AG04449 (cell line): ENCODE measurements at regions not wholly inside any gene's neighbourhood (a gene's known extent, or its start where the extent isn't known, plus 50 kb on each side); places are given as distances from the start of the nearest gene placed in this dataset.

ENCODE experiments used
- CTCF ChIA-PET: fragments of 350-600 bp; formaldehyde crosslinking; extraction: SDS; loops from one replicate; lab custom pipeline; 2021; ENCODE audit warnings: antibody characterized with exemption; lab: Yijun Ruan, JAX
- POLR2A ChIA-PET: fragments of 400-600, 350-600 bp; formaldehyde crosslinking; extraction: SDS; loops from one replicate; lab custom pipeline; 2020; ENCODE audit warnings: antibody characterized with exemption, inconsistent platforms; lab: Yijun Ruan, JAX
- DNase-seq: peaks from one replicate; pipeline ENCODE4 v3.0.0-alpha.2; 2010; ENCODE audit warnings: low read depth, low spot score
- H3K4me3 ChIP-seq: 2 replicates; pipeline ENCODE4 v1.5.1; 2011; ENCODE audit warnings: low read depth, mild to moderate bottlenecking, control low read depth, low read length
- CTCF ChIP-seq: IDR thresholded peaks from one replicate; pipeline ENCODE4 v1.5.1; 2011; ENCODE audit warnings: mild to moderate bottlenecking, moderate library complexity, low read length, control low read depth, inconsistent platforms; ENCODE audit not compliant: insufficient read depth; ENCODE audit errors: missing control alignments

- no peak overlapping the region for H3K4me3 ChIP-seq
- no peak for TF ChIP-seq CTCF
- CTCF ChIA-PET: interaction anchor here (1.2 kb wide), 1 partner anchor 27 kb away, joined by 3 read pairs; no protein-coding TSS in a partner anchor
- POLR2A ChIA-PET: no interaction called here
- no peak for DNase-seq
Observed at GRCh38 chr5:167481345-167481744, 810.1 kb upstream of the WWC1 start.

GRCh38 chr5:167482555-167482954 lies 808.9 kb upstream of the WWC1 start:
- H3K4me3 ChIP-seq: no peak overlapping the region
- no peak for TF ChIP-seq CTCF
- DNase-seq: no peak
- CTCF ChIA-PET: no interaction called here
- POLR2A ChIA-PET: no interaction called here

- DNase-seq: no peak
- TF ChIP-seq CTCF: no peak
- no peak overlapping the region for H3K4me3 ChIP-seq
- POLR2A ChIA-PET: no interaction called here
- CTCF ChIA-PET: no interaction called here
Observed at GRCh38 chr5:167485061-167485774, 806.2 kb upstream of the WWC1 start.

- CTCF ChIA-PET: no interaction called here
- no peak for DNase-seq
- no peak overlapping the region for H3K4me3 ChIP-seq
- no peak for TF ChIP-seq CTCF
- POLR2A ChIA-PET: interaction anchor here (0.6 kb wide), 1 partner anchor 365 kb away, joined by 3 read pairs; no protein-coding TSS in a partner anchor
Observed at GRCh38 chr5:167488371-167488770, 803.1 kb upstream of the WWC1 start.

- no peak overlapping the region for H3K4me3 ChIP-seq
- no peak for DNase-seq
- no peak for TF ChIP-seq CTCF
- POLR2A ChIA-PET: no interaction called here
- CTCF ChIA-PET: no interaction called here
Observed at GRCh38 chr5:167489202-167489601, 802.2 kb upstream of the WWC1 start.

GRCh38 chr5:167503926-167504720 lies 787.3 kb upstream of the WWC1 start:
- ChIA-PET POLR2A (no interaction called here), CTCF (no interaction called here)
- DNase-seq: no peak
- TF ChIP-seq CTCF: no peak
- H3K4me3 ChIP-seq: no peak overlapping the region
